Ammon's horn (tissue), 1 donor: ENCODE measurements at regions not wholly inside any gene's neighbourhood (a gene's known extent, or its start where the extent isn't known, plus 50 kb on each side); places are given as distances from the start of the nearest gene placed in this dataset.

Experiments used
- DNase-seq: peaks from one replicate; pipeline ENCODE4 v3.0.0-alpha.2; 2016; ENCODE audit warnings: low spot score

GRCh38 chr4:10175626-10176025 is 59.0 kb upstream of the WDR1 start:
- DNase-seq: no peak

GRCh38 chr4:10173754-10174749 is 57.5 kb upstream of the WDR1 start:
- DNase-seq: no peak

GRCh38 chr4:10173037-10173753 is 56.6 kb upstream of the WDR1 start:
- peak; percentile 22 for DNase-seq

GRCh38 chr4:10172278-10172921 is 55.8 kb upstream of the WDR1 start:
- no peak for DNase-seq

- DNase-seq: no peak
Observed at GRCh38 chr4:10171055-10171454, 54.5 kb upstream of the WDR1 start.

- DNase-seq: no peak
Observed at GRCh38 chr4:10169839-10170387, 53.3 kb upstream of the WDR1 start.

- no peak for DNase-seq
Observed at GRCh38 chr4:10168151-10168550, 51.6 kb upstream of the WDR1 start.

GRCh38 chr4:10167201-10167600 is 50.6 kb upstream of the WDR1 start:
- DNase-seq: no peak
